ENCODE measurements at regions not wholly inside any gene's neighbourhood (a gene's known extent, or its start where the extent isn't known, plus 50 kb on each side); places are given as distances from the start of the nearest gene placed in this dataset.
A peak's percentile ranks its signal among the peaks of the same experiment; 100 is the strongest.

DNA sequence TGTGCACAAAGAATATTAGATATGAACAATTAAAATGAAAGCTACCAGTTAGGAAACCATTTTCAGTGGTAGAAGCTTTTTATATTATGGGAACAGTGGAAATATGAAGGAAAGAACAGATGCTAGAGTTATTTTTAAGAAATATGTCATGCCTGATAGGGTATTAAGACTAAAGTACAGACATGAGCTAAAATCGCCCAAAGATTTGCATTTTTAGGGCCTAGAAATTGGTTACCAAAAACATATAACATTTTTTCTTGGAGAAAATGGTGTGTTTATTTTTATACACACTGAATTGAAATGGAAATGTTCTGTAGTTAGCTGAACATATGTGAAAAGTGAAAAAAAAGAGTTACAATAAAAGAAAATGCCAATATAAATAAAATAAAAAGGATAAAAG lies 441.9 kb downstream of the TLL1 start:
- TF ChIP-seq, protein P1, sequence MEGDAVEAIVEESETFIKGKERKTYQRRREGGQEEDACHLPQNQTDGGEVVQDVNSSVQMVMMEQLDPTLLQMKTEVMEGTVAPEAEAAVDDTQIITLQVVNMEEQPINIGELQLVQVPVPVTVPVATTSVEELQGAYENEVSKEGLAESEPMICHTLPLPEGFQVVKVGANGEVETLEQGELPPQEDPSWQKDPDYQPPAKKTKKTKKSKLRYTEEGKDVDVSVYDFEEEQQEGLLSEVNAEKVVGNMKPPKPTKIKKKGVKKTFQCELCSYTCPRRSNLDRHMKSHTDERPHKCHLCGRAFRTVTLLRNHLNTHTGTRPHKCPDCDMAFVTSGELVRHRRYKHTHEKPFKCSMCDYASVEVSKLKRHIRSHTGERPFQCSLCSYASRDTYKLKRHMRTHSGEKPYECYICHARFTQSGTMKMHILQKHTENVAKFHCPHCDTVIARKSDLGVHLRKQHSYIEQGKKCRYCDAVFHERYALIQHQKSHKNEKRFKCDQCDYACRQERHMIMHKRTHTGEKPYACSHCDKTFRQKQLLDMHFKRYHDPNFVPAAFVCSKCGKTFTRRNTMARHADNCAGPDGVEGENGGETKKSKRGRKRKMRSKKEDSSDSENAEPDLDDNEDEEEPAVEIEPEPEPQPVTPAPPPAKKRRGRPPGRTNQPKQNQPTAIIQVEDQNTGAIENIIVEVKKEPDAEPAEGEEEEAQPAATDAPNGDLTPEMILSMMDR (conservative IDR thresholded peaks at IDR 0.05), result no peak
- H3K27ac ChIP-seq, result no peak overlapping the region

DNA sequence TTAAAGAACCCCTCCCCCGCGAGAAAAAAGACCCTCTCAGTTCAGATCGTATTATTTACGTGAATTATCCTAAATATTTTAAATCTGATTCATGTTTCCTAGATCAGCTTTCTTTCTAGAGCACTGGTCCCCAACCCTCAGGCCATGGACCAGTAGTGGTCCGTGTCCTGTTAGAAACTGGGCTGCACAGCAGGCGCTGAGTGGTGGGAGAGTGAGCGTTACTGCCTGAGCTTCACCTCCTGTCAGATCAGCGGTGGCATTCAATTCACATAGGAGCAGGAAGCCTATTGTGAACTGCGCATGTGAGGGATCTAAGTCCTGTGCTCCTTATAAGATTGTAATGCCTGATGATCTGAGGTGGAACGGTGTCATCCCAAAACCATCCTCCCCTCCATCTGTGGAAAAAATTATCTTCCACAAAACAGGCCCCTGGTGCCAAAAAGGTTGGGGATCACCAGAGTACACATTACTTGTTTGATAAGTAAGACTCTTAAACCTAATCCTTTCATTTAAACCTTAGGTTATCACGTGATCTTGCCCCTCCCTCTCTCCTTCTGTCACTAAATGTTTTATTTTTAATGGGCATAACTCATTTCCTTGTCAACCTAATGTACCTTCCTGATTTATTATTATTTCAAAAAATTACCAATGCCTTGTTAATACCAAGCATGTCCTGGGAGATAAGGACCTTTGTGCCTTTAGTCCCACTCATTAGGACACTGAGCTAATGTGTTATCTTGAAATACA lies 442.9 kb downstream of the TLL1 start:
- TF ChIP-seq, protein P1 (conservative IDR thresholded peaks at IDR 0.05), result no peak

DNA sequence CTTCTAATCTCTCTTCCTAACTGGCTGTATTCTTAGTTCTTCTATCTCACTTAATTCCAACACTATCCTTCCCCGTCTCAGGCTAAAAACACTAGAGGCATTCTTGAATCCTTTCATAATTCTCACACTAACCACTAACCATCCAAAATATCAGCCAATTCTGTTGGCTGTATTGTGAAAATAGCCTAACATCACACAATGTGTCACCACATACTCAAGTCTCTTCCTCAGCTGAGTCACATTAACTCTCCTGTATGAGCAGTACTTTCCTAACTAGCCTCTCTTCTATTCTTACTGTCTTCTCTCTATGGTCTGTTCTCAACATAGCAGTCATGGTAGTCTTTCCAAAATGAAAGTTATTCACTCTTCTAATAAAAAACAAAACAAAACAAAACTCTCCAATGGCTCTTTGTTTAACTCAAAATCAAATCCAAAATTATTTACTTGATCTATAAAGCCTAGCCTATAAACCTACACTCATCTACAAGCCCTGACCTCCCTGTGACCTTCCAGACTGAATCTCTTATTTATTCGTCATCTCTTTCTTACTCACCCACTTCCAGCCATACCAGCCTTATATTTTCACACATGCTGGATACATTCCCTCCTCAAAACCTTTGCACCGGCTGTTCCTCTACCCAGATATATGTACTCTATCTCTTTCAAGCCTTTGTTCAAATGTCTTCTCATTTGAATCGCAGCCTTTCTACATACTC lies 445.9 kb downstream of the TLL1 start:
- no peak overlapping the region for H3K27ac ChIP-seq
- TF ChIP-seq, protein P1 (conservative IDR thresholded peaks at IDR 0.05), result no peak

More for the DNA sequence above, 442.9 kb downstream of the TLL1 start:
- no peak overlapping the region for H3K27ac ChIP-seq

DNA sequence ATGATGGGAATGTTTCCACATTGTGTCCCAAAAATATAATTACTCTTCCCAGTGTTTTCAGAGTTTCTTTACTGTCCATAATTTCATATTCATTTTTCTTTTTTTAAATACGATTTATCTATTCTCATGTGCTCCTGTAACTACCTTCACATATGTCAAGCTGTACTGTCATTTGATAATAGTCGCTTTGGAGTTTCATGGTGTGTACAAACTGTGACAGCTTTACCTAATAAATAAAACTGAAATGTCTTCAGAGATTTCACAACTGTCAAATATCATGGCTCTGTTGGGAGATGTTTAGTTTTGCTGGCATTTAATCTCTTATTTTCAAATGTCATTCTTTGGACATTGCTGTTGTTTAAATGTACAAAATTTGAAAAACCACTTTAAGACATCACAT lies 450.2 kb downstream of the TLL1 start:
- no peak overlapping the region for H3K27ac ChIP-seq
- TF ChIP-seq, protein P1 (conservative IDR thresholded peaks at IDR 0.05), result no peak

DNA sequence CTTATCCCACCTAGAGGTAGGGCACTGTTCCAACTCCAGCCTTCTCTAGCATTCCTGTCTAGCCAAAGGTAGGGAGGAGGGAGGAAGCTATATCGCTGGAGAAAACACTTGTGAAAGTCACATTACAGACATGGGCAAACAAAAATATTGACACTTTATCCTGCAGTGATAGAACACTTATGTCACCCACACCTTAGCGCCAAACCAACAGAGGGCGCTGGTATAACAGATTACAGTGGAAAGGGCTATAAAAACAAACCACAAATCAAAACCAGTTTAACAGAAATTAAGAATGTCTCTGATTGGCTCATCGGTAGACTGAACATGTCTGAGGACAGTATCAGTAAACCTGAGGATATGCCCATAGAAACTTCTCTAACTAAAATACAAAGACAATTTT lies 451.3 kb downstream of the TLL1 start:
- no peak overlapping the region for H3K27ac ChIP-seq
- TF ChIP-seq, protein P1 (conservative IDR thresholded peaks at IDR 0.05), result peak; percentile 43

DNA sequence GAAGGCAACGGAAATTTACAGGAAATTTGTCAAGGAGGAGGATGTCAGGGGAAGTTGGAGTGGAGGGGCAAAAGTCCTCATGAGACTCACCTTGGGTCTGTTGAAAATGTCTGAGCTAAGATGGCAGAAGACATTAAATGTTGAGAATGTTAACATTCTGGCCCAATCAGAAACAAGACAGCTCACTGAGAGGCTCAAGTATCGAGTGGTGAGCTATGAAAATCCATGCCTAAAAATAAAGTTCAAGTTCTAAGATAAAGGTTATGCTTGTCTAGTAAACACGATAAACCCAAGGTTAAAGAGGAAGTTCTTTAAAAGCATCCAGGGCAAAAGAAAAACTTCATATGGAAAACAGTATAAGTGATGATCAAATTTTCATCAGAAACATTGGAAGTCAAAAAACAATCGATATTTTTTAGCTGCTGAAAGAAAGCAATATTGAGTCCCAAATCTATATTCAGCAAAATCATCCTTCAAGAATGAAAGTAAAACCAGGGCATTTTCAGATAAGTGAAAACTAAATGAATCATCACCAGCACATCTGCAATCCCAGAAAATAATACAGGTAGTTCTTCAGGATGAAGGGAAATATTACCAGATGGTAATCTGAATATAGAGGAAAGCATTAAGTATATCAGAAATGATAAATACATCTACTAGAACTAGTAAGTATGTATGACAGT lies 462.4 kb downstream of the TLL1 start:
- TF ChIP-seq, protein P1 (conservative IDR thresholded peaks at IDR 0.05), result no peak

DNA sequence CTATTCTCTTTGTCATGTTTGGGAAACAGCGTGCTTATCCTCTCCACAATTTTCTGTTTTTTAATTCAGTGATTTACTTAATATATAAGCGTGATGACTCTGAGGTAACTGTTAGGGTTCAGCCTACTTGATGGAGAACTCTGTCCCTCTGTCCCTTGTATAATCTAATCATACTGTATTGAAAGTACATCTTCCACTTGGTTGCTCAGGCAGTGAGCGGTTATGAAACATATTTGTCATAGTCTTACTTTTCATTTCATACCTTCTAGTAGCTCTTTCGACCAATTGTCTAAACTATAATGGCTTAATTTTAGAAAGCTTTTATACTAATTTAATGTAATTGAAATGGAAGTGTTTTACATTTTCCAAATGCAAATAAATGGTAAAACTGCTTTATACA lies 469.0 kb downstream of the TLL1 start:
- no peak overlapping the region for H3K27ac ChIP-seq
- TF ChIP-seq, protein P1 (conservative IDR thresholded peaks at IDR 0.05), result no peak

More for the DNA sequence above, 462.4 kb downstream of the TLL1 start:
- H3K27ac ChIP-seq, result no peak overlapping the region

All from VCaP (cell line).